Nephron (organoid): ENCODE measurements at regions not wholly inside any gene's neighbourhood (a gene's known extent, or its start where the extent isn't known, plus 50 kb on each side); places are given as distances from the start of the nearest gene placed in this dataset.

Source experiments
- H3K27ac Mint-ChIP-seq, 3 experiments: 2 replicates each; pipeline ENCODE4 v1.8.0; 2020; ENCODE audit warnings: mixed read lengths in 3 of 3, mild to moderate bottlenecking in 2 of 3, moderate library complexity in 1 of 3
- H3K27me3 Mint-ChIP-seq: 2 replicates; pipeline ENCODE4 v1.8.0; 2021; ENCODE audit warnings: low read depth, mild to moderate bottlenecking, moderate library complexity, mixed read lengths
- H3K36me3 Mint-ChIP-seq: 2 replicates; pipeline ENCODE4 v1.8.0; 2020; ENCODE audit warnings: low read depth, mixed read lengths
- H3K4me1 Mint-ChIP-seq: 2 replicates; pipeline ENCODE4 v1.8.0; 2020; ENCODE audit warnings: mixed read lengths
- H3K4me3 Mint-ChIP-seq, 3 experiments: 2 replicates each; pipeline ENCODE4 v1.8.0; 2020; ENCODE audit warnings: mild to moderate bottlenecking in 3 of 3, mixed read lengths in 3 of 3, moderate library complexity in 2 of 3
- H3K9me3 Mint-ChIP-seq: 2 replicates; pipeline ENCODE4 v1.8.0; 2020; ENCODE audit warnings: mixed read lengths
- TF ChIP-seq, protein P1 (sequence below), 3 experiments: fragments of 200-600 bp; sonication (generic); IDR thresholded peaks; one replicate each; pipeline ENCODE4 v1.5.0; 2021; ENCODE audit warnings: antibody characterized with exemption in 3 of 3; ENCODE audit not compliant: unreplicated experiment in 3 of 3

DNA sequence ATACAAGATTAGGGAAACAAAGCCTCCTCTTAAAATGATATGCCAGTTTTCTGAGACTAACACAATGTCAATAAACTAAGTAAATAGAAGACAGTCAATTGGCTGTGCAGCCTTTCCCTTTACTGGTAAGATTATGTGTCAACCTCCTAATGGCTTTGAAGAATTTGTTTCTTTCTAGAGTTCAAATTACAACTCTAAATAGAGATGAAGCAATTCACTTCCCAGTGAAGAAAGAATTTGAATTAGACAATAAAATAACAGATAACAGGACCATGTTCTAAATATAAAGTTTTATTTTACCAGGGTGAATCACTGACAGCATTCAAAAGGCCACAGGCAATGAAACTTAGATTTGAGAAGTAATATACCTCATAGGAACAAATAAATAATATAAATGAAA lies 680.3 kb downstream of the PLA2G4A start:
- Mint-ChIP-seq H3K27ac (no peak overlapping the region), H3K9me3 (no peaks in the 10 kb centered on the region), H3K27me3 (no peaks in the 10 kb centered on the region), H3K4me3 (no peak overlapping the region), H3K4me1 (peaks cover 5% of the 10 kb centered on the region), H3K36me3 (no peaks in the 10 kb centered on the region)
- TF ChIP-seq, protein P1, sequence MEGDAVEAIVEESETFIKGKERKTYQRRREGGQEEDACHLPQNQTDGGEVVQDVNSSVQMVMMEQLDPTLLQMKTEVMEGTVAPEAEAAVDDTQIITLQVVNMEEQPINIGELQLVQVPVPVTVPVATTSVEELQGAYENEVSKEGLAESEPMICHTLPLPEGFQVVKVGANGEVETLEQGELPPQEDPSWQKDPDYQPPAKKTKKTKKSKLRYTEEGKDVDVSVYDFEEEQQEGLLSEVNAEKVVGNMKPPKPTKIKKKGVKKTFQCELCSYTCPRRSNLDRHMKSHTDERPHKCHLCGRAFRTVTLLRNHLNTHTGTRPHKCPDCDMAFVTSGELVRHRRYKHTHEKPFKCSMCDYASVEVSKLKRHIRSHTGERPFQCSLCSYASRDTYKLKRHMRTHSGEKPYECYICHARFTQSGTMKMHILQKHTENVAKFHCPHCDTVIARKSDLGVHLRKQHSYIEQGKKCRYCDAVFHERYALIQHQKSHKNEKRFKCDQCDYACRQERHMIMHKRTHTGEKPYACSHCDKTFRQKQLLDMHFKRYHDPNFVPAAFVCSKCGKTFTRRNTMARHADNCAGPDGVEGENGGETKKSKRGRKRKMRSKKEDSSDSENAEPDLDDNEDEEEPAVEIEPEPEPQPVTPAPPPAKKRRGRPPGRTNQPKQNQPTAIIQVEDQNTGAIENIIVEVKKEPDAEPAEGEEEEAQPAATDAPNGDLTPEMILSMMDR (IDR thresholded peaks at IDR 0.05; ENCODE audit: unreplicated experiment in 3 of 3): no peak

DNA sequence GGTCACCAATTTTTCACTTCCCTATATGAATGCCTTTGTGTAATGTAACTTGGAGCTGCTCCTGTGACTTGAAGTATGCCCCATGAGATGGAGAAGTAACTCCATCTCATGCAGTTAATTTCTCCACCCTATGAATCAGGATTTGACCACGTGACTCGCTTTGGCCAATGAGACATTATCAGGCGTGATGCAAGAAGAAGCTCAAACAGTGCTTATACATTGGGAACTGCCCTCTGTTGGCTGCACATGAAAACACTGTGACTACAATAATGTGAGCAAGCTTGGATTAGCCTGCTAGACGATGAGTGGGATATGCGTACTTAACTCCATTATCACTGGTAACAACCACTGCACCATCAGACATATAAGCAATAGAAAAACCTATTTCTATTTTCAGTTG lies 684.4 kb downstream of the PLA2G4A start:
- Mint-ChIP-seq H3K4me1 (peaks cover 5% of the 10 kb centered on the region), H3K27ac (no peak overlapping the region), H3K27me3 (no peaks in the 10 kb centered on the region), H3K9me3 (no peaks in the 10 kb centered on the region), H3K36me3 (no peaks in the 10 kb centered on the region), H3K4me3 (no peak overlapping the region)
- TF ChIP-seq, protein P1 (IDR thresholded peaks at IDR 0.05; ENCODE audit: unreplicated experiment in 3 of 3): no peak

DNA sequence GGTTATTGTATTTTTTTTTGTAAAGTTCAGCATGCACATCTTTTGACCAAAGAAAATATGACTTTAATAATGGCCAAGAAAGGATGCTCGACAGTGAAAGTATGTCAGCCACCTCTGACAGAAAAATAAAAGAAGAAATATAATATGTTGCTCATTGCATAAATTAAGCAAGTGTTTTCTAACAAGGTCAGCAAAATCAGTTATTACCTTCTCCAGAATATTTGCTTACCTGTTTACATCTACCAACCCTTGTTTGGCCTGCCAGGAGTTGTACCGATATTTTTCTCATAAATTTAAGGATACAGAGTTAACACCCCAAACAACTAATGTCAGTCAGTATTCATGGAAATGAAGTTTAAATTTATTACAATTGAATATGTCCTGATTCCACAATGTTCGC lies 685.4 kb downstream of the PLA2G4A start:
- H3K4me3 Mint-ChIP-seq: no peak overlapping the region
- TF ChIP-seq, protein P1 (IDR thresholded peaks at IDR 0.05; ENCODE audit: unreplicated experiment in 3 of 3): no peak
- no peak overlapping the region for H3K27ac Mint-ChIP-seq
- no peaks in the 10 kb centered on the region for H3K9me3 Mint-ChIP-seq
- no peaks in the 10 kb centered on the region for H3K36me3 Mint-ChIP-seq
- no peaks in the 10 kb centered on the region for H3K27me3 Mint-ChIP-seq
- H3K4me1 Mint-ChIP-seq: peaks cover 5% of the 10 kb centered on the region

DNA sequence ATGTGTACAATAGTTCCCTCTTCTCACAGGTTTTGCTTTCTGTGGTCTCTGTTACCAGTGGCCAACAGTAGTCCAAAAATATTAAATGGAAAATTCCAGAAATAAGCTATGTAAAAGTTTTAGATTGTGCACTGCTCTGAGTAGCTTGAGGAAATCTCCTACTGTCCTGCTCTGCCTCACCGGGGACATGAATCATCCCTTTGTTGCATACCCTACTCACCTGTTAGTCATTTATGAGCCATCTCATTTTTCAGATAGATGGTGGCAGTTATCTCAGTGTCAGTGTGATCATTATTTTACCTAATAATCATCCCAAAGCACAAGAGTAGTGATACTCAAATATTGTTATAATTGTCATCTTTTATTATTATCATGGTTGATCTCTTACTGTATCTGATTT lies 688.1 kb downstream of the PLA2G4A start:
- no peak overlapping the region for H3K4me3 Mint-ChIP-seq
- TF ChIP-seq, protein P1 (IDR thresholded peaks at IDR 0.05; ENCODE audit: unreplicated experiment in 3 of 3): no peak
- H3K27me3 Mint-ChIP-seq: no peaks in the 10 kb centered on the region
- no peak overlapping the region for H3K27ac Mint-ChIP-seq
- no peaks in the 10 kb centered on the region for H3K9me3 Mint-ChIP-seq
- H3K36me3 Mint-ChIP-seq: no peaks in the 10 kb centered on the region
- H3K4me1 Mint-ChIP-seq: no peaks in the 10 kb centered on the region

DNA sequence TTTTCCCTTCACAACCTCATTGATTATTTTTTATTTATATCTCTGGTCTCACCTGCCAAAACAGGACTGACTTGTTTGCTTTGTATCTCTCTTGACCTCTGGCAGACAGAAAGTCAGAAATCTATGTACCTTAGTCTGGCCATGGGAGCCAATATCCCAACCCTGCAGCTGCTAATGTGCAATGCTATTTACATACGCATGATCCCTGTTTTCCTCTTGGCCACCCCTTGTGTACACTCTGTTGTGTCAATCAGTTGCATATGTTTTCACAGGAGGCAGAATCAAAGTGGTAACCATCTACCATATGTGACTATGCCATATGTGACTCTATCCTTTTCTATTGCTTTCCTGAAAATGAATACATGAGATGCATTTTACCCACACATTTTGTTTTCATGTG lies 688.8 kb downstream of the PLA2G4A start:
- TF ChIP-seq, protein P1 (IDR thresholded peaks at IDR 0.05; ENCODE audit: unreplicated experiment in 3 of 3): no peak
- Mint-ChIP-seq H3K4me1 (no peaks in the 10 kb centered on the region), H3K36me3 (no peaks in the 10 kb centered on the region), H3K4me3 (no peak overlapping the region), H3K27me3 (no peaks in the 10 kb centered on the region), H3K9me3 (no peaks in the 10 kb centered on the region), H3K27ac (no peak overlapping the region)

DNA sequence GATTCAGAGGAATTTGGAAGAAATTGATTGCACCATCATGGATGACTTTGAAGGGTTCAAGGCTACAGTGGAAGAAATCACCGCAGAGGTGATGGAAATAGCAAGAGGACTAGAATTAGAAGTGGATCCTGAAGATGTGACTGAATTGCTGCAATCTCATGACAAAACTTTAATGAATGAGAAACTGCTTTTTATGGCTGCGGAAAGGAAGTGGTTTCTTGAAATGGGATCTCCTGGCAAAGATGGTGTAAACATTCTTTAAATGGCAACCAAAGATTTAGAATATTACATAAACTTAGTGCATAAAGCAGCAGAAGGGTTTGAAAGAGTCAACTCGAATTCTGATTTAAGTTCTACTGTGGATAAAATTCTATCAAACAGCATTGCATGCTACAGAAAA lies 698.6 kb downstream of the PLA2G4A start:
- H3K9me3 Mint-ChIP-seq: peaks cover 2% of the 10 kb centered on the region
- TF ChIP-seq, protein P1 (IDR thresholded peaks at IDR 0.05; ENCODE audit: unreplicated experiment in 3 of 3): no peak
- H3K36me3 Mint-ChIP-seq: no peaks in the 10 kb centered on the region
- no peaks in the 10 kb centered on the region for H3K27me3 Mint-ChIP-seq
- no peak overlapping the region for H3K27ac Mint-ChIP-seq
- peaks cover 5% of the 10 kb centered on the region for H3K4me1 Mint-ChIP-seq
- H3K4me3 Mint-ChIP-seq: no peak overlapping the region
